ENCODE measurements at regions not wholly inside any gene's neighbourhood (a gene's known extent, or its start where the extent isn't known, plus 50 kb on each side); places are given as distances from the start of the nearest gene placed in this dataset.

DNA sequence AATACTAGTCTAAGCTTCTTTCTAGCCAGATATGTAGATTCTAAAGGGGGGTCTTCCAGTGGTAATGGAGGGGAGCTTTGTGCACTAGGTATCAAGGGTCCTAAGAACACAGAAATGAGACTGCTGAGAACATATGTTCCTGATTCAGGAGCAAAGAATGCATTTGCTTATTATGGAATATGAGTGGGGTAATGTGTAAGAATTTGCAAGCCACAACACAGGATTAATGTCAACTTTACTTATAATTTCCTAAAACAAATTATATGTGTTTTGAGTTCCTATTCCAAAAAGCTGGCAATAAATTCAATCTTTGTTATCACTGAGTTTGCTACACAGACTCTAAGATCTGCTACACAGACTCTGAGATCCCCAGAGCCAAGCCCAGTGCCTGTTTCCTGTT is 357.0 kb upstream of the PTBP2 start:
- TF ChIP-seq PBX3 (CRISPR knock-in tag; IDR thresholded peaks at IDR 0.05; ENCODE audit: borderline replicate concordance) (no peak), ZNF773 (CRISPR knock-in tag; IDR thresholded peaks at IDR 0.05; ENCODE audit: borderline replicate concordance) (no peak), GABPA (IDR thresholded peaks at IDR 0.05; ENCODE audit: low read depth, low read length) (no peak), GABPA (CRISPR knock-in tag; IDR thresholded peaks at IDR 0.05; ENCODE audit: low read depth) (no peak)
